NCI-H526 (cell line): ENCODE measurements at regions not wholly inside any gene's neighbourhood (a gene's known extent, or its start where the extent isn't known, plus 50 kb on each side); places are given as distances from the start of the nearest gene placed in this dataset.

ENCODE experiments used
- DNase-seq, 2 experiments: peaks; one replicate each; lab custom pipeline; 2025; lab: John Stamatoyannopoulos, UW

- no peak for DNase-seq
Observed at GRCh38 chr20:40542065-40542464, 147.0 kb downstream of the MAFB start.

- no peak for DNase-seq
Observed at GRCh38 chr20:40540166-40540565, 148.9 kb downstream of the MAFB start.

GRCh38 chr20:40538131-40538530, 150.9 kb downstream of the MAFB start:
- no peak for DNase-seq

- no peak for DNase-seq
Observed at GRCh38 chr20:40536808-40537207, 152.2 kb downstream of the MAFB start.

GRCh38 chr20:40535816-40536215, 153.2 kb downstream of the MAFB start:
- DNase-seq = no peak

- peak in 1 of 2 experiments; percentile 33 for DNase-seq
Observed at GRCh38 chr20:40532103-40532502, 156.9 kb downstream of the MAFB start.

GRCh38 chr20:40525351-40525750, 163.7 kb downstream of the MAFB start:
- no peak for DNase-seq

GRCh38 chr20:40524071-40524470, 165.0 kb downstream of the MAFB start:
- DNase-seq = no peak

GRCh38 chr20:40522405-40522804, 166.6 kb downstream of the MAFB start:
- DNase-seq = no peak

GRCh38 chr20:40521962-40522361, 167.1 kb downstream of the MAFB start:
- no peak for DNase-seq

- DNase-seq = no peak
Observed at GRCh38 chr20:40519918-40520317, 169.1 kb downstream of the MAFB start.

GRCh38 chr20:40512994-40513393, 176.0 kb downstream of the MAFB start:
- no peak for DNase-seq

GRCh38 chr20:40512591-40512990, 176.4 kb downstream of the MAFB start:
- no peak for DNase-seq

GRCh38 chr20:40511478-40511877, 177.6 kb downstream of the MAFB start:
- no peak for DNase-seq

- no peak for DNase-seq
Observed at GRCh38 chr20:40510622-40511021, 178.4 kb downstream of the MAFB start.

- DNase-seq = no peak
Observed at GRCh38 chr20:40508821-40509220, 180.2 kb downstream of the MAFB start.

- DNase-seq = no peak
Observed at GRCh38 chr20:40506537-40506939, 182.5 kb downstream of the MAFB start.

GRCh38 chr20:40503119-40503518, 185.9 kb downstream of the MAFB start:
- no peak for DNase-seq

GRCh38 chr20:40502576-40502975, 186.5 kb downstream of the MAFB start:
- no peak for DNase-seq

GRCh38 chr20:40499391-40499790, 189.6 kb downstream of the MAFB start:
- no peak for DNase-seq

GRCh38 chr20:40497899-40498691, 190.9 kb downstream of the MAFB start:
- DNase-seq = no peak

GRCh38 chr20:40495956-40496355, 193.1 kb downstream of the MAFB start:
- DNase-seq = no peak

- no peak for DNase-seq
Observed at GRCh38 chr20:40494248-40494647, 194.8 kb downstream of the MAFB start.

- no peak for DNase-seq
Observed at GRCh38 chr20:40493549-40493948, 195.5 kb downstream of the MAFB start.
